ENCODE measurements at regions not wholly inside any gene's neighbourhood (a gene's known extent, or its start where the extent isn't known, plus 50 kb on each side); places are given as distances from the start of the nearest gene placed in this dataset.
"Not testable (repeated sequence)": the region's sequence is repeated elsewhere in the genome, so short reads cannot be mapped to it uniquely, and the experiment has no call there.

DNA sequence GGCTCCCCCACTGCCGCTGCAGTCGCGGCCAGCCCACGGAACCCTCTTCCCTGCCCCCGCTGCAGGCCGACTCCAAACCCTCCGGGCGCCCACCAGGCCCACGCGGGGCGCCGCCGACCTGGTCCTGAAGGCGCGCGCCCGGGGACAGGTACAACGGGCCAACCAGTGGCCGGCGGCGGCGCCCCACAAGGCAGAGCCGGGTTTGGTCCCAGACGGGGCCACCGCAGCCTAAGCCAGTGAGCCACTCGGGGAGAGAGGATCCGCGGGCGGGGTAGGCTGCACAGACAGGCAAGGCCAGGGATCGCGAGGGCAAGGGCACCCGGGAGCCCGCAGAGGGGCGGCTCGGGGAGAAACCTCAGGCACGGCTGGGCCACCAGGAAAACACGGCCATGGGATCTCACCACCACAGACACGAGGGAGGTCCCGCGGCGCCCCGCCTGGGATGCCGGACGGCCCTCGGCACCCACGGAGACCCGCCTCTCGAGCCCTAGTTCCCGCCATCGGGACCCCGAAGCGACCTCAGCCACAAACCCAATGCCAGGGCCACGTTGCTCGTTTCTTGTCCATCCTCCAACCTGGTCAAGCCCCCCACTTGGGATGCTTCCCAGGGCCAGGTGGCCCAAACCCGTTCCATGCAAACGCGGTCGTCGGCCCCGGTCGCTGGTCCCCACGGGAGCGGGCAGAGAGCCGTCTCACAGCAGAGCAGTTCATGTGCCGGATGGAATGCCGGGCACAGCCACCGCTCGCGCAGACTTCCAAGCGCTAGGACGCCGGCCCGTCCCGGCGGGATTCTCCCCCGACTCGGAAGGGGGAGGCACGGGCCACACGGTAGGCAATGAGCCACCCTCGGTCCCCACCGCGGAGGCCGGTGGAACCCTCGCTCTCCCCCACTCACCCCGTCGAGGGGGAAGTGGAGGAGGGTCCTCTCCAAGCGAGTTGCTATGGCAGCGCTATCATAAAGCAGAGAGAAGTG, 1956.6 kb upstream of the DEFB115 start:
- no peak for DNase-seq
- H3K4me3 ChIP-seq (ENCODE audit: low read depth, low read length): no peak overlapping the region

DNA sequence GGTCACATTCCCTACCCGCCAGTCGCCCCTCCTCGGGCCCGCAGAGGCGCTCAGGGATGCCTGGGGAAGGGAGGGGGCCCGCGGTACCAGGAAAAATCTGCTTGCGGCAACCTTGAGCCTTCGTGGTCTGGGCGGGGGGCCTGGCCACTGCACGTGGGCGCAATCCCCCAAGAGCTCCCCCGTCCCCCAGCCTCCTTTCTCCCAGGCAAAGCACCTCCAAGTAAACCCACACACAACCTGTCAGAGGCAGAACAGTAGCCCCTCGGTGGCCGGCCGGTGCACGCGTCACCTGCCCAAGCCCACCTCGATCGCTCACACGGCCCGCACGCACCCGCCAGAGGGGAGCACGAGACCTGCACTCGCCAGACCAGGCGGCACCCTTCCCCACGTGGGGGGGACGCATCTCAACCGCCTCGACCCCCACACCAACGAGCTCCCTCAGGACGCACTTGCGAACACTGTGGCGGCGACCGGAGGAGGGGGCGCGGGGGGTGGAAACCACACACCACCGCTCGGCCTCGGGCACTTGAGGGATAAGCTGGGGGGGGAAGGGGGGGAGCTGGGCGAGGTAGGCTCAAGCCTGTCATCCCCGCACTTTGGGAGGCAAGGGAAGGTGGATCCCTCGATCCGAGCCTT, 1955.7 kb upstream of the DEFB115 start:
- Histone ChIP-seq H3K27me3 (no peaks in the 10 kb centered on the region), H3K36me3 (no peaks in the 10 kb centered on the region), H3K4me3 (ENCODE audit: low read depth, low read length) (no peak overlapping the region), H3K9me3 (peaks cover 3% of the 10 kb centered on the region; the same call in 1 of the 2 replicates), H3K4me1 (no peaks in the 10 kb centered on the region)
- DNase-seq: no peak
- TF ChIP-seq CTCF (IDR thresholded peaks at IDR 0.05; ENCODE audit: low read depth, low read length): no peak

More for the DNA sequence above, 1956.6 kb upstream of the DEFB115 start:
- Histone ChIP-seq H3K36me3 (no peaks in the 10 kb centered on the region), H3K27me3 (no peaks in the 10 kb centered on the region), H3K4me1 (no peaks in the 10 kb centered on the region), H3K9me3 (peaks cover 3% of the 10 kb centered on the region; the same call in 1 of the 2 replicates)
- TF ChIP-seq CTCF (IDR thresholded peaks at IDR 0.05; ENCODE audit: low read depth, low read length): no peak

- Histone ChIP-seq H3K27me3 (no peaks in the 10 kb centered on the region), H3K4me1 (no peaks in the 10 kb centered on the region), H3K4me3 (ENCODE audit: low read depth, low read length) (no peak overlapping the region), H3K9me3 (peaks cover 3% of the 10 kb centered on the region; the same call in 1 of the 2 replicates), H3K36me3 (no peaks in the 10 kb centered on the region)
- DNase-seq: no peak
- TF ChIP-seq CTCF (IDR thresholded peaks at IDR 0.05; ENCODE audit: low read depth, low read length): no peak
These were observed 1954.4 kb upstream of the DEFB115 start for GRCh38 chr20:29302979-29303644.

- no peak for TF ChIP-seq CTCF (IDR thresholded peaks at IDR 0.05; ENCODE audit: low read depth, low read length)
- Histone ChIP-seq H3K4me1 (no peaks in the 10 kb centered on the region), H3K36me3 (no peaks in the 10 kb centered on the region), H3K4me3 (ENCODE audit: low read depth, low read length) (no peak overlapping the region), H3K27me3 (no peaks in the 10 kb centered on the region), H3K9me3 (peaks cover 3% of the 10 kb centered on the region; the same call in 1 of the 2 replicates)
- DNase-seq: no peak
These were observed 1950.9 kb upstream of the DEFB115 start for GRCh38 chr20:29306390-29307072.

DNA sequence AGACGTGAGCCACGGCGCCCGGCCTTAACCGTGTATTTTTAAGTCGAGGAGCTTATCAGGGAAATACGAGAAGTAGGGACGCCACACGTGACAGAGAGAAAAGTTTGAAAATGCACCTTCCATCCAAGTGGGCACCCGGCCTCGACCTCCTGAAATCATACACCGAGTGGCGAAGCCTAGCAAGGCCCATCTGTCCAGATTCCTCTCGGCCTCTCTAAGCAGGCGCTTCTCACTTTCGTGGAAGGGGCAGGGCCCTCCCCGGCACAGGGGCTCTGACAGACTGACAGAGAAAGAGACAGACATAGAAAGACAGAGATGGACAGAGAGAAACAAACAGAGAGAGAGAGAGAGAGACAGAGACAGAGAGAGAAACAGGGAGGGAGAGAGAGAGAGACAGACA, 1950.0 kb upstream of the DEFB115 start:
- H3K36me3 ChIP-seq, H3K9me3 ChIP-seq: not testable (repeated sequence)

GRCh38 chr20:29308956-29309355, 1948.5 kb upstream of the DEFB115 start:
- DNase-seq; H3K9me3 ChIP-seq; H3K4me3 ChIP-seq (ENCODE audit: low read depth, low read length); H3K4me1 ChIP-seq; H3K27me3 ChIP-seq; H3K36me3 ChIP-seq: not testable (repeated sequence)

More for the DNA sequence above, 1950.0 kb upstream of the DEFB115 start:
- H3K27me3 ChIP-seq; H3K4me1 ChIP-seq; H3K4me3 ChIP-seq (ENCODE audit: low read depth, low read length); DNase-seq: not testable (repeated sequence)

DNA sequence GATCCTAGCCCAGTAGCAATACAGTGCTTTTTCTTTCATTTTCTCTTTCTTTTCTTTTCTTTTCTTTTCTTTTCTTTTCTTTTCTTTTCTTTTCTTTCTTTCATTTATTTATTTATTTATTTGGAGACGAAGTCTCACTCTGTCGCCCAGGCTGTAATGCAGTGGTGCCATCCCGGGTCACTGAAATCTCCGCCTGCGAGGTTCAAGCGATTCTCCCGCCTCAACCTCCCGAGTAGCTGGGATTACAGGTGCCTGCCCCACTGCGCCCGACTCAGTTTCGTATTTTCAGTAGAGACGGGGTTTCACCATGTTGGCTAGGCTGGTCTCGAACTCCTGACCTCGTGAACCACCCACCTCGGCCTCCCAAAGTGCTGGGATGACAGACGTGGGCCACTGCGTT, 1948.0 kb upstream of the DEFB115 start:
- H3K36me3 ChIP-seq; H3K4me1 ChIP-seq; DNase-seq; H3K9me3 ChIP-seq; H3K4me3 ChIP-seq (ENCODE audit: low read depth, low read length); H3K27me3 ChIP-seq: not testable (repeated sequence)

GRCh38 chr20:29311046-29311445, 1946.4 kb upstream of the DEFB115 start:
- not testable (repeated sequence) for H3K9me3 ChIP-seq

GRCh38 chr20:29312679-29313078, 1944.8 kb upstream of the DEFB115 start:
- H3K36me3 ChIP-seq; H3K27me3 ChIP-seq; H3K4me1 ChIP-seq; DNase-seq; H3K4me3 ChIP-seq (ENCODE audit: low read depth, low read length); H3K9me3 ChIP-seq: not testable (repeated sequence)

More at GRCh38 chr20:29311046-29311445, 1946.4 kb upstream of the DEFB115 start:
- not testable (repeated sequence) for H3K4me1 ChIP-seq; H3K36me3 ChIP-seq; H3K27me3 ChIP-seq; H3K4me3 ChIP-seq (ENCODE audit: low read depth, low read length); DNase-seq
